IMR-90 (cell line): ENCODE measurements at regions not wholly inside any gene's neighbourhood (a gene's known extent, or its start where the extent isn't known, plus 50 kb on each side); places are given as distances from the start of the nearest gene placed in this dataset.

Experiments
- CEBPB ChIP-seq: IDR thresholded peaks from 2 replicates; pipeline ENCODE4 v1.6.1; 2012; ENCODE audit warnings: low read depth, low read length, improper control_type of control experiment
- FOS ChIP-seq: fragments of 150-350 bp; IDR thresholded peaks from 2 replicates; pipeline ENCODE4 v1.6.1; 2016; ENCODE audit warnings: low read depth, low read length
- MAFK ChIP-seq: IDR thresholded peaks from 2 replicates; pipeline ENCODE4 v1.6.1; 2012; ENCODE audit warnings: low read depth, low read length, improper control_type of control experiment
- MAZ ChIP-seq: IDR thresholded peaks from 2 replicates; pipeline ENCODE4 v1.6.1; 2012; ENCODE audit warnings: low read depth, mild to moderate bottlenecking, low read length, improper control_type of control experiment, moderate library complexity, borderline replicate concordance
- MXI1 ChIP-seq: IDR thresholded peaks from 2 replicates; pipeline ENCODE4 v1.6.1; 2012; ENCODE audit warnings: low read depth, mild to moderate bottlenecking, low read length, moderate library complexity, borderline replicate concordance
- NFE2L2 ChIP-seq: fragments of 150-350 bp; IDR thresholded peaks from 2 replicates; pipeline ENCODE4 v1.6.1; 2016; ENCODE audit warnings: low read depth, mild to moderate bottlenecking, low read length
- POLR2A ChIP-seq: IDR thresholded peaks from 2 replicates; pipeline ENCODE4 v1.6.1; 2012; ENCODE audit warnings: mild to moderate bottlenecking, low read depth, low read length
- RAD21 ChIP-seq: IDR thresholded peaks from 2 replicates; pipeline ENCODE4 v1.6.1; 2012; ENCODE audit warnings: low read length, improper control_type of control experiment
- RCOR1 ChIP-seq: IDR thresholded peaks from 2 replicates; pipeline ENCODE4 v1.6.1; 2012; ENCODE audit warnings: mild to moderate bottlenecking, low read length, improper control_type of control experiment; ENCODE audit not compliant: insufficient replicate concordance
- RFX5 ChIP-seq: IDR thresholded peaks from 2 replicates; pipeline ENCODE4 v1.8.0; 2012; ENCODE audit warnings: low read depth, mild to moderate bottlenecking, low read length, moderate library complexity
- SMC3 ChIP-seq: fragments of 150-350 bp; IDR thresholded peaks from 2 replicates; pipeline ENCODE4 v1.6.1; 2016; ENCODE audit warnings: low read depth, mild to moderate bottlenecking, antibody characterized with exemption, low read length, moderate library complexity
- TF ChIP-seq, protein P1 (sequence below): conservative IDR thresholded peaks from 2 replicates; pipeline ENCODE4 v1.5.1; 2012; ENCODE audit warnings: mild to moderate bottlenecking, low read depth, low read length, improper control_type of control experiment
- TF ChIP-seq, protein P2 (sequence below): fragments of 150-350 bp; IDR thresholded peaks from 2 replicates; pipeline ENCODE4 v1.6.1; 2017; ENCODE audit warnings: mild to moderate bottlenecking, antibody characterized with exemption, low read length, low read depth
- TF ChIP-seq, protein P3 (sequence below): fragments of 150-350 bp; IDR thresholded peaks from 2 replicates; pipeline ENCODE4 v1.6.1; 2016; ENCODE audit warnings: low read depth, mild to moderate bottlenecking, low read length, moderate library complexity, borderline replicate concordance

DNA sequence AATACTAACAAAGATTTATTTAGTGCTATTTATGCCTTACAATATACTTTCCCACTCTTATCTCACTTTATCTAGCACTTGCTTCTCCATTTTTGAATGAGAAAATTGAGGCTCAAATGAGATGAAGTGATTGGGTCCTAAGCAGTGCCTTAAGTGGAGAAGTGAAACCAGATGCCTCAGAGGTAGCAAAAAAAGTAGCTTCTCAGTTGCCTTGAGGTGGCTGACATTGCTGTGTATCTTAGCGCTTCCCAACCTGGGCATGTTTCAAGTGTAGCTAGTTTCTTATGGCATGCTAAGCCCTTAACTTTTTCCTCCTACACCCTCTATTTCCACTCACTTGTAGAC lies 390.4 kb downstream of the OMA1 start:
- TF ChIP-seq, protein P1, sequence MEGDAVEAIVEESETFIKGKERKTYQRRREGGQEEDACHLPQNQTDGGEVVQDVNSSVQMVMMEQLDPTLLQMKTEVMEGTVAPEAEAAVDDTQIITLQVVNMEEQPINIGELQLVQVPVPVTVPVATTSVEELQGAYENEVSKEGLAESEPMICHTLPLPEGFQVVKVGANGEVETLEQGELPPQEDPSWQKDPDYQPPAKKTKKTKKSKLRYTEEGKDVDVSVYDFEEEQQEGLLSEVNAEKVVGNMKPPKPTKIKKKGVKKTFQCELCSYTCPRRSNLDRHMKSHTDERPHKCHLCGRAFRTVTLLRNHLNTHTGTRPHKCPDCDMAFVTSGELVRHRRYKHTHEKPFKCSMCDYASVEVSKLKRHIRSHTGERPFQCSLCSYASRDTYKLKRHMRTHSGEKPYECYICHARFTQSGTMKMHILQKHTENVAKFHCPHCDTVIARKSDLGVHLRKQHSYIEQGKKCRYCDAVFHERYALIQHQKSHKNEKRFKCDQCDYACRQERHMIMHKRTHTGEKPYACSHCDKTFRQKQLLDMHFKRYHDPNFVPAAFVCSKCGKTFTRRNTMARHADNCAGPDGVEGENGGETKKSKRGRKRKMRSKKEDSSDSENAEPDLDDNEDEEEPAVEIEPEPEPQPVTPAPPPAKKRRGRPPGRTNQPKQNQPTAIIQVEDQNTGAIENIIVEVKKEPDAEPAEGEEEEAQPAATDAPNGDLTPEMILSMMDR = no peak
- TF ChIP-seq MAFK (no peak), CEBPB (no peak), FOS (no peak), POLR2A (no peak), RFX5 (no peak), MAZ (no peak), RAD21 (no peak), RCOR1 (no peak), MXI1 (no peak), SMC3 (no peak), NFE2L2 (no peak)
- TF ChIP-seq, protein P2, sequence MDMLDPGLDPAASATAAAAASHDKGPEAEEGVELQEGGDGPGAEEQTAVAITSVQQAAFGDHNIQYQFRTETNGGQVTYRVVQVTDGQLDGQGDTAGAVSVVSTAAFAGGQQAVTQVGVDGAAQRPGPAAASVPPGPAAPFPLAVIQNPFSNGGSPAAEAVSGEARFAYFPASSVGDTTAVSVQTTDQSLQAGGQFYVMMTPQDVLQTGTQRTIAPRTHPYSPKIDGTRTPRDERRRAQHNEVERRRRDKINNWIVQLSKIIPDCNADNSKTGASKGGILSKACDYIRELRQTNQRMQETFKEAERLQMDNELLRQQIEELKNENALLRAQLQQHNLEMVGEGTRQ = no peak
- TF ChIP-seq, protein P3, sequence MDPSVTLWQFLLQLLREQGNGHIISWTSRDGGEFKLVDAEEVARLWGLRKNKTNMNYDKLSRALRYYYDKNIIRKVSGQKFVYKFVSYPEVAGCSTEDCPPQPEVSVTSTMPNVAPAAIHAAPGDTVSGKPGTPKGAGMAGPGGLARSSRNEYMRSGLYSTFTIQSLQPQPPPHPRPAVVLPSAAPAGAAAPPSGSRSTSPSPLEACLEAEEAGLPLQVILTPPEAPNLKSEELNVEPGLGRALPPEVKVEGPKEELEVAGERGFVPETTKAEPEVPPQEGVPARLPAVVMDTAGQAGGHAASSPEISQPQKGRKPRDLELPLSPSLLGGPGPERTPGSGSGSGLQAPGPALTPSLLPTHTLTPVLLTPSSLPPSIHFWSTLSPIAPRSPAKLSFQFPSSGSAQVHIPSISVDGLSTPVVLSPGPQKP = no peak
